Suprapubic skin (tissue), 4 donors: ENCODE measurements at regions not wholly inside any gene's neighbourhood (a gene's known extent, or its start where the extent isn't known, plus 50 kb on each side); places are given as distances from the start of the nearest gene placed in this dataset.
"Not testable (repeated sequence)": the region's sequence is repeated elsewhere in the genome, so short reads cannot be mapped to it uniquely, and the experiment has no call there.

ENCODE experiments used
- DNase-seq, 2 donors: peaks; one replicate each; pipeline ENCODE4 v3.0.0-alpha.2; 2019; ENCODE audit warnings: low spot score in 2 of 2
- H3K27ac ChIP-seq: fragments of 200-600 bp; sonication (generic); one replicate; pipeline ENCODE4 v1.5.1; 2019
- H3K27me3 ChIP-seq: fragments of 200-600 bp; sonication (generic); one replicate; pipeline ENCODE4 v1.5.1; 2019
- H3K36me3 ChIP-seq: fragments of 200-600 bp; sonication (generic); one replicate; pipeline ENCODE4 v1.5.1; 2019
- H3K4me1 ChIP-seq: fragments of 200-600 bp; sonication (generic); one replicate; pipeline ENCODE4 v1.5.1; 2019
- H3K4me3 ChIP-seq: fragments of 200-600 bp; sonication (generic); one replicate; pipeline ENCODE4 v1.5.1; 2019; ENCODE audit warnings: mild to moderate bottlenecking
- H3K9me3 ChIP-seq: fragments of 200-600 bp; sonication (generic); one replicate; pipeline ENCODE4 v1.5.1; 2019
- EP300 ChIP-seq: sonication (generic); formaldehyde crosslinking; IDR thresholded peaks from one replicate; pipeline ENCODE4 v1.6.1; 2017; ENCODE audit warnings: antibody characterized with exemption
- POLR2A ChIP-seq, 2 donors: fragments of 450-650 bp; IDR thresholded peaks; one replicate each; pipeline ENCODE4 v1.6.1; 2017; ENCODE audit warnings: antibody characterized with exemption in 2 of 2, mild to moderate bottlenecking in 2 of 2, moderate library complexity in 2 of 2
- POLR2AphosphoS5 ChIP-seq, 3 donors: sonication (generic); formaldehyde crosslinking; IDR thresholded peaks; one replicate each; pipeline ENCODE4 v1.6.1; 2017; ENCODE audit warnings: antibody characterized with exemption in 3 of 3
- WGBS: methylation state at CpG from one replicate; pipeline ENCODE4 v1.1.5; 2018; 5-methylcytosine and 5-hydroxymethylcytosine counted together
- TF ChIP-seq, protein P1 (sequence below), 2 donors: fragments of 200-600 bp in 1 of 2; fragments of 450-650 bp in 1 of 2; sonication (generic) in 1 of 2; IDR thresholded peaks; one replicate each; pipeline ENCODE4 v1.5.1; 2016 to 2019; ENCODE audit warnings: antibody characterized with exemption in 2 of 2, mild to moderate bottlenecking in 1 of 2, moderate library complexity in 1 of 2

DNA sequence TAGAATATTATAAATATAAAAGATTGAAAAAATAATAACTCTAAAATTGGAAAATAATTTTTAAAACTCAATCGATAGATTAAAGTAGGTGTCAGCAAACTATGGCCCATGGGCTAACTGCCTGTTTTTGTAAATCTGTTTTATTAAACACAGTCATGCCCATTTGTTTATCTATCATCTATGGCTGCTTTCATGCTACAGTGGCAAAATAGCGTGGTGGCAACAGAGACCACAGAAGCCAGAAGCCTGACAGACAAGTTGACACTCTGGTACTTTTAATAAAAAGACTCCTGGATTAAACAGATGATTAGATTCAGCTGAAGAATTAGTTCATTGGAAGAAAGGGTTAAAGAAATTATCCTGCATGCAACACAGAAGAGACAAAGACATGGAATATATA, 400.7 kb upstream of the RORB start:
- Histone ChIP-seq H3K27me3 (no peaks in the 10 kb centered on the region), H3K36me3 (no peaks in the 10 kb centered on the region), H3K4me3 (no peak overlapping the region), H3K9me3 (no peaks in the 10 kb centered on the region), H3K27ac (no peak overlapping the region), H3K4me1 (no peaks in the 10 kb centered on the region)
- TF ChIP-seq POLR2A (IDR thresholded peaks at IDR 0.05) = no peak
- TF ChIP-seq EP300 = no peak
- no peak for TF ChIP-seq POLR2AphosphoS5 (IDR thresholded peaks at IDR 0.05)
- TF ChIP-seq, protein P1, sequence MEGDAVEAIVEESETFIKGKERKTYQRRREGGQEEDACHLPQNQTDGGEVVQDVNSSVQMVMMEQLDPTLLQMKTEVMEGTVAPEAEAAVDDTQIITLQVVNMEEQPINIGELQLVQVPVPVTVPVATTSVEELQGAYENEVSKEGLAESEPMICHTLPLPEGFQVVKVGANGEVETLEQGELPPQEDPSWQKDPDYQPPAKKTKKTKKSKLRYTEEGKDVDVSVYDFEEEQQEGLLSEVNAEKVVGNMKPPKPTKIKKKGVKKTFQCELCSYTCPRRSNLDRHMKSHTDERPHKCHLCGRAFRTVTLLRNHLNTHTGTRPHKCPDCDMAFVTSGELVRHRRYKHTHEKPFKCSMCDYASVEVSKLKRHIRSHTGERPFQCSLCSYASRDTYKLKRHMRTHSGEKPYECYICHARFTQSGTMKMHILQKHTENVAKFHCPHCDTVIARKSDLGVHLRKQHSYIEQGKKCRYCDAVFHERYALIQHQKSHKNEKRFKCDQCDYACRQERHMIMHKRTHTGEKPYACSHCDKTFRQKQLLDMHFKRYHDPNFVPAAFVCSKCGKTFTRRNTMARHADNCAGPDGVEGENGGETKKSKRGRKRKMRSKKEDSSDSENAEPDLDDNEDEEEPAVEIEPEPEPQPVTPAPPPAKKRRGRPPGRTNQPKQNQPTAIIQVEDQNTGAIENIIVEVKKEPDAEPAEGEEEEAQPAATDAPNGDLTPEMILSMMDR (IDR thresholded peaks at IDR 0.05) = no peak
- DNase-seq = no peak
- 90% methylated on average over 2 of the region's 2 CpGs for WGBS

DNA sequence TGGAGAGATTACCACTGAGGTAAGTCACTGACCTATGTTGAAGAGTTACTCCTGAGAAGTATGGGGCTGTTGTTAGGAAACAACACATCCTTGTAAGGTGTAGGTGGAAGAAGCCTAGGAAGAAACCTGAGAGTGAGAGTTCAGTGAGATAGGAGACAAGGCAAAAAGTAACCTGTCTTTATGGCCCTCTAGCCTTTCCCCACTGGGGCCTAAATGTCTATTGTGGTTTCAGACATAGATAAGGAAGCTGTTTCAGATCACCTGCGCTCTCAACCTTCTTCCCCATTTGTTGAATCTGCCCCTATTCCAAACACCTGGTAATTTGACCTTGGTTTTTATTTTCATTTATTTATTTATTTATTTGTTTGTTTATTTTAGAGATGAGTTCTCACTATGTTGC, 397.1 kb upstream of the RORB start:
- Histone ChIP-seq H3K4me3 (no peak overlapping the region), H3K27ac (no peak overlapping the region), H3K36me3 (no peaks in the 10 kb centered on the region), H3K9me3 (peaks cover 4% of the 10 kb centered on the region), H3K4me1 (no peaks in the 10 kb centered on the region), H3K27me3 (no peaks in the 10 kb centered on the region)
- 96% methylated on average over 1 of the region's 1 CpG for WGBS
- TF ChIP-seq EP300 (no peak), POLR2AphosphoS5 (IDR thresholded peaks at IDR 0.05) (no peak), POLR2A (IDR thresholded peaks at IDR 0.05) (no peak)
- TF ChIP-seq, protein P1 (IDR thresholded peaks at IDR 0.05) = no peak
- no peak for DNase-seq

DNA sequence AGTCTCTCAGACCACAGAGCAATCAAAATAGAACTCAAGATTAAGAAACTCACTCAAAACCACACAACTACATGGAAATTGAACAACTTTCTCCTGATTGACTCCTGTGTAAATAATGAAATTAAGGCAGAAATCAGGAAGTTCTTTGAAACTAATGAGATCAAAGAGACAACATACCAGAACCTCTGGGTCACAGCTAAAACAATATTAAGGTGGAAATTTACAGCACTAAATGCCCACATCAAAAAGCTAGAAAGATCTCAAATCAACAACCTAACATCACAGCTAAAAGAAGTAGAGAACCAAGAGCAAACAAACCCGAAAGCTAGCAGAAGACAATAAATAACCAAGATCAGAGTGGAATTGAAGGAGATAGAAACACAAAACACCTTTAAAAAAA, 395.0 kb upstream of the RORB start:
- not testable (repeated sequence) for H3K9me3 ChIP-seq, H3K27me3 ChIP-seq, H3K4me1 ChIP-seq, DNase-seq, H3K36me3 ChIP-seq, H3K4me3 ChIP-seq, H3K27ac ChIP-seq
- WGBS = 64% methylated on average over 1 of the region's 1 CpG

DNA sequence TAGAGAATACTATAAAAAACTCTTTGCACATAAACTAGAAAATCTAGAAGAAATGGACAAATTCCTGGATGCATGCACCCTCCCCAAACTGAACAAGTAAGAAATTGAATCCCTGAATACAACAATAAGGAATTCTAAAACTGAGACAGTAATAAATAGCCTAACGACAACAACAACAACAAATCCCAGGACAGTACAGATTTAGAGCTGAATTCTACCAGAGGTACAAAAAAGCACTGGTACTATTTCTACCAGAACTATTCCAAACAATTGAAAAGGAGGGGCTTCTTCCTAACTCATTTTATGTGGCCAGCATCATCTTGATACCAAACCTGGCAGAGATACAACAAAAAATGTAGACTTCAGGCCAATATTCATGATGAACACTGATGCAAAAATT, 394.4 kb upstream of the RORB start:
- no peak overlapping the region for H3K27ac ChIP-seq
- no peak for TF ChIP-seq POLR2AphosphoS5 (IDR thresholded peaks at IDR 0.05)
- TF ChIP-seq POLR2A (IDR thresholded peaks at IDR 0.05) = no peak
- TF ChIP-seq EP300 = no peak
- TF ChIP-seq, protein P1 (IDR thresholded peaks at IDR 0.05) = no peak
- WGBS = 95% methylated on average over 1 of the region's 1 CpG
- H3K4me3 ChIP-seq = no peak overlapping the region
- no peak for DNase-seq
- peaks cover 5% of the 10 kb centered on the region for H3K9me3 ChIP-seq
- no peaks in the 10 kb centered on the region for H3K36me3 ChIP-seq
- no peaks in the 10 kb centered on the region for H3K27me3 ChIP-seq
- no peaks in the 10 kb centered on the region for H3K4me1 ChIP-seq

- 71% methylated on average over 1 of the region's 1 CpG for WGBS
- Histone ChIP-seq H3K27me3 (no peaks in the 10 kb centered on the region), H3K36me3 (no peaks in the 10 kb centered on the region), H3K4me1 (no peaks in the 10 kb centered on the region), H3K9me3 (peaks cover 5% of the 10 kb centered on the region), H3K4me3 (no peak overlapping the region), H3K27ac (no peak overlapping the region)
- no peak for DNase-seq
- no peak for TF ChIP-seq EP300
- TF ChIP-seq POLR2AphosphoS5 (IDR thresholded peaks at IDR 0.05) = no peak
- TF ChIP-seq, protein P1 (IDR thresholded peaks at IDR 0.05) = no peak
- no peak for TF ChIP-seq POLR2A (IDR thresholded peaks at IDR 0.05)
Observed at GRCh38 chr9:74107692-74108091, 389.4 kb upstream of the RORB start.

GRCh38 chr9:74115976-74116375, 381.2 kb upstream of the RORB start:
- 63% methylated on average over 6 of the region's 6 CpGs for WGBS
- TF ChIP-seq EP300 = no peak
- no peak for TF ChIP-seq POLR2A (IDR thresholded peaks at IDR 0.05)
- TF ChIP-seq, protein P1 (IDR thresholded peaks at IDR 0.05) = no peak
- TF ChIP-seq POLR2AphosphoS5 (IDR thresholded peaks at IDR 0.05) = no peak
- no peaks in the 10 kb centered on the region for H3K27me3 ChIP-seq

More at GRCh38 chr9:74115976-74116375, 381.2 kb upstream of the RORB start:
- H3K4me1 ChIP-seq = no peaks in the 10 kb centered on the region
- no peak overlapping the region for H3K27ac ChIP-seq
- H3K9me3 ChIP-seq = no peaks in the 10 kb centered on the region
- DNase-seq = no peak
- H3K36me3 ChIP-seq = no peaks in the 10 kb centered on the region
- H3K4me3 ChIP-seq = no peak overlapping the region
